Lower leg skin (tissue), 3 donors: ENCODE measurements at regions not wholly inside any gene's neighbourhood (a gene's known extent, or its start where the extent isn't known, plus 50 kb on each side); places are given as distances from the start of the nearest gene placed in this dataset.

ENCODE experiments used
- POLR2A ChIP-seq, 2 donors: fragments of 450-650 bp; IDR thresholded peaks; one replicate each; pipeline ENCODE4 v1.6.1; 2016 to 2017; ENCODE audit warnings: antibody characterized with exemption in 2 of 2, mild to moderate bottlenecking in 1 of 2, moderate library complexity in 1 of 2
- TF ChIP-seq, protein P1 (sequence below), 3 donors: fragments of 450-650 bp; IDR thresholded peaks; one replicate each; pipeline ENCODE4 v1.5.1; 2016; ENCODE audit warnings: antibody characterized with exemption in 3 of 3, mild to moderate bottlenecking in 3 of 3, moderate library complexity in 2 of 3

DNA sequence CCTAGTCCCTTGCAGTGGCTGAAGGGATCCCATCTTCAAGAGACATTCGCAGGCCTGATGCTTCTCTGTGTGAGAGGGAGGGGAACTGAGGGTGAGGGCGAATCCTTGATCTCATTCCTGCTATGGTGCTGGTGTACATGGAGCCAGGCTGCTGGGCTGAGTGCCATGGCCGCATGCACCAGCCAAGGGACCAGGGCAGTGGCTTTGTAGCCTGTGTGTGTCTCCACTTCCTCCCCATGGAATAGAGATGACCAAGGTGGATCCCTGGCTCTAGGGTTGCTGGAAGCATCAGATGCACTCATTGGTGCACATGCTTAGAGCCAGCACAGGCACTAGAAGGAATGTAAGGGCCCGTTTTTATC is 195.0 kb downstream of the FOXL1 start:
- TF ChIP-seq, protein P1, sequence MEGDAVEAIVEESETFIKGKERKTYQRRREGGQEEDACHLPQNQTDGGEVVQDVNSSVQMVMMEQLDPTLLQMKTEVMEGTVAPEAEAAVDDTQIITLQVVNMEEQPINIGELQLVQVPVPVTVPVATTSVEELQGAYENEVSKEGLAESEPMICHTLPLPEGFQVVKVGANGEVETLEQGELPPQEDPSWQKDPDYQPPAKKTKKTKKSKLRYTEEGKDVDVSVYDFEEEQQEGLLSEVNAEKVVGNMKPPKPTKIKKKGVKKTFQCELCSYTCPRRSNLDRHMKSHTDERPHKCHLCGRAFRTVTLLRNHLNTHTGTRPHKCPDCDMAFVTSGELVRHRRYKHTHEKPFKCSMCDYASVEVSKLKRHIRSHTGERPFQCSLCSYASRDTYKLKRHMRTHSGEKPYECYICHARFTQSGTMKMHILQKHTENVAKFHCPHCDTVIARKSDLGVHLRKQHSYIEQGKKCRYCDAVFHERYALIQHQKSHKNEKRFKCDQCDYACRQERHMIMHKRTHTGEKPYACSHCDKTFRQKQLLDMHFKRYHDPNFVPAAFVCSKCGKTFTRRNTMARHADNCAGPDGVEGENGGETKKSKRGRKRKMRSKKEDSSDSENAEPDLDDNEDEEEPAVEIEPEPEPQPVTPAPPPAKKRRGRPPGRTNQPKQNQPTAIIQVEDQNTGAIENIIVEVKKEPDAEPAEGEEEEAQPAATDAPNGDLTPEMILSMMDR (IDR thresholded peaks at IDR 0.05): no peak
- no peak for TF ChIP-seq POLR2A (IDR thresholded peaks at IDR 0.05)
